Panc1 (cell line): ENCODE measurements at regions not wholly inside any gene's neighbourhood (a gene's known extent, or its start where the extent isn't known, plus 50 kb on each side); places are given as distances from the start of the nearest gene placed in this dataset.

Experiments
- ATAC-seq: fragments of 200-7000 bp; cut with Tn5 transposase; 2 replicates; pipeline ENCODE4 v1.9.1; 2020; ENCODE audit warnings: mild to moderate bottlenecking, moderate library complexity
- BruUV-seq: library from RNA; stranded (reverse); fragments of 400-500 nt; replicated peaks from 2 replicates; lab custom pipeline; 2021; lab: Mats Ljungman, UMichigan
- CTCF ChIA-PET: fragments of 300-600 bp; sonication (Branson Sonifier 250); formaldehyde crosslinking; loops from one replicate; lab custom pipeline; 2022; ENCODE audit warnings: antibody characterized with exemption; lab: Charles Lee
- POLR2A ChIA-PET: fragments of 300-600 bp; sonication (Branson Sonifier 250); formaldehyde crosslinking; loops from one replicate; lab custom pipeline; 2022; ENCODE audit warnings: antibody characterized with exemption; lab: Charles Lee
- DNase-seq: peaks from one replicate; pipeline ENCODE4 v3.0.0-alpha.2; 2010; ENCODE audit warnings: low read depth, low spot score
- H3K27ac ChIP-seq: 2 replicates; pipeline ENCODE4 v1.5.1; 2011; ENCODE audit warnings: mild to moderate bottlenecking, low read length, inconsistent platforms
- H3K27me3 ChIP-seq: fragments of 200-500 bp; sonication (Bioruptor generic); 2 replicates; pipeline ENCODE4 v1.6.0; 2014; ENCODE audit warnings: low read length, inconsistent platforms; ENCODE audit not compliant: control insufficient read depth, insufficient read depth
- H3K36me3 ChIP-seq: fragments of 200-500 bp; sonication (Bioruptor generic); 2 replicates; pipeline ENCODE4 v1.5.1; 2014; ENCODE audit warnings: inconsistent platforms, mild to moderate bottlenecking, low read length, moderate library complexity; ENCODE audit not compliant: control insufficient read depth, insufficient read depth
- H3K4me1 ChIP-seq: 2 replicates; pipeline ENCODE4 v1.5.1; 2011; ENCODE audit warnings: inconsistent platforms, mild to moderate bottlenecking, low read length, moderate library complexity; ENCODE audit not compliant: control insufficient read depth, insufficient read depth
- H3K4me3 ChIP-seq, 2 experiments: 2 replicates each; pipeline ENCODE4 v1.5.1; 2011 to 2012; ENCODE audit warnings: low read depth in 2 of 2, low read length in 2 of 2, mild to moderate bottlenecking in 2 of 2, inconsistent platforms in 1 of 2, moderate library complexity in 1 of 2
- H3K9me3 ChIP-seq: fragments of 200-500 bp; sonication (Bioruptor generic); 2 replicates; pipeline ENCODE4 v1.5.1; 2014; ENCODE audit warnings: low read depth, mild to moderate bottlenecking, inconsistent platforms, low read length, moderate library complexity; ENCODE audit not compliant: control insufficient read depth, insufficient read depth
- CTCF ChIP-seq: fragments of 450-650 bp; IDR thresholded peaks from 2 replicates; pipeline ENCODE4 v1.5.1; 2017; ENCODE audit warnings: mild to moderate bottlenecking
- POLR2AphosphoS5 ChIP-seq: IDR thresholded peaks from 2 replicates; pipeline ENCODE4 v1.6.1; 2012; ENCODE audit warnings: mild to moderate bottlenecking, low read depth, low read length, moderate library complexity
- REST ChIP-seq, 2 experiments: IDR thresholded peaks; 2 replicates each; pipeline ENCODE4 v1.6.1; 2011 to 2012; ENCODE audit warnings: low read depth in 2 of 2, control low read depth in 1 of 2, low read length in 1 of 2, mild to moderate bottlenecking in 1 of 2, moderate library complexity in 1 of 2; ENCODE audit not compliant: insufficient read depth in 1 of 2
- SIN3A ChIP-seq: IDR thresholded peaks from 2 replicates; pipeline ENCODE4 v1.6.1; 2012; ENCODE audit warnings: low read depth, mild to moderate bottlenecking, low read length, moderate library complexity, borderline replicate concordance; ENCODE audit not compliant: insufficient read depth
- TCF7L2 ChIP-seq: IDR thresholded peaks from 2 replicates; pipeline ENCODE4 v1.6.1; 2011; ENCODE audit warnings: mild to moderate bottlenecking, low read depth, low read length, inconsistent platforms
- in situ Hi-C: cut with HindIII; loops from 2 replicates; pipeline ENCODE4 v1.10.0; 2016; ENCODE audit warnings: low sequenced_read_pairs, low pct_unique_long_range_greater_than_20kb
- intact Hi-C: fragments of 100-400 bp; cut with micrococcal nuclease; formaldehyde crosslinking; loops from one replicate; pipeline ENCODE4 v1.10.0; 2022; ENCODE audit not compliant: unreplicated experiment

DNA sequence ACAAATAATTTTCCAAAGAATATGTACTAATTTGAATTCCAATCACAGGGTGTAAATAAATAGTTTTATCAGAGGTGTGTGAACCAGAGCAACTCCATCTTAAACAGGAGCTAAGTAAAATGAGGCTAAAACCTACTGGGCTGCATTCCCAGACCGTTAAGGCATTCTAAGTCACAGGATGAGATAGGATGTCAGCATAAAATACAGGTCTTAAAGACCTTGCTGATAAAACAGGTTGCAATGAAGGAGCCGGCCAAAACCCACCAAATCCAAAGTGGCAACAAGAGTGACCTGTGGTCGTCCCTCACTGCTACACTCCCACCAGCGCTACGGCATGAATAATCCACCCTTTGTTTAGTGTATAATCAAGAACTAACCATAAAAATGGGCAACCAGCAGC lies 291.7 kb upstream of the SEMA3D start:
- ATAC-seq (no peak), DNase-seq (no peak)
- Histone ChIP-seq H3K27ac (no peak overlapping the region), H3K9me3 (no peaks in the 10 kb centered on the region), H3K36me3 (no peaks in the 10 kb centered on the region), H3K4me3 (0 out of 4 replicates have a peak overlapping the region, but pooled peaks of 1 of the 2 experiments have one; percentile 14), H3K4me1 (no peaks in the 10 kb centered on the region), H3K27me3 (no peaks in the 10 kb centered on the region)
- ChIA-PET POLR2A (no interaction called here), CTCF (no interaction called here)
- no TSS peak for BruUV-seq
- TF ChIP-seq CTCF = no peak
- no peak for TF ChIP-seq POLR2AphosphoS5
- TF ChIP-seq SIN3A = no peak
- no peak for TF ChIP-seq TCF7L2
- no peak for TF ChIP-seq REST (IDR thresholded peaks at IDR 0.05; ENCODE audit: insufficient read depth in 1 of 2, low read depth in 2 of 2, low read length in 1 of 2)
- in situ Hi-C loops = no loop called here
- intact Hi-C loops = no loop called here

- no peak for DNase-seq
- H3K36me3 ChIP-seq = no peaks in the 10 kb centered on the region; the same call in 1 of the 2 replicates
- no peak overlapping the region for H3K4me3 ChIP-seq
- H3K27ac ChIP-seq = no peak overlapping the region
- CTCF ChIA-PET = no interaction called here
- in situ Hi-C loops = no loop called here
- TF ChIP-seq SIN3A (no peak), REST (IDR thresholded peaks at IDR 0.05; ENCODE audit: insufficient read depth in 1 of 2, low read depth in 2 of 2, low read length in 1 of 2) (no peak), POLR2AphosphoS5 (no peak), CTCF (no peak), TCF7L2 (no peak)
- ATAC-seq = no peak
- intact Hi-C loops = no loop called here
- H3K9me3 ChIP-seq = no peaks in the 10 kb centered on the region
- POLR2A ChIA-PET = no interaction called here
- H3K27me3 ChIP-seq = no peaks in the 10 kb centered on the region
- no peaks in the 10 kb centered on the region for H3K4me1 ChIP-seq
- no TSS peak for BruUV-seq
Measured at GRCh38 chr7:85475476-85475875, 288.6 kb upstream of the SEMA3D start.
